ENCODE measurements at regions not wholly inside any gene's neighbourhood (a gene's known extent, or its start where the extent isn't known, plus 50 kb on each side); places are given as distances from the start of the nearest gene placed in this dataset.

GRCh38 chr2:67651565-67651964, 254.4 kb downstream of the ETAA1 start:
- no peaks in the 10 kb centered on the region for H3K36me3 Mint-ChIP-seq
- H3K27ac Mint-ChIP-seq: no peak overlapping the region
- Histone ChIP-seq H3K4me1 (ENCODE audit: control insufficient read depth, insufficient read depth, low read length) (peaks cover 5% of the 10 kb centered on the region), H3K4me3 (ENCODE audit: low read length) (no peak overlapping the region), H3K27ac (ENCODE audit: low read length) (no peak overlapping the region), H3K36me3 (ENCODE audit: control insufficient read depth, insufficient read depth, low read length) (no peaks in the 10 kb centered on the region), H3K9me3 (ENCODE audit: control insufficient read depth, insufficient read depth, low read length) (peaks cover 6% of the 10 kb centered on the region), H3K27me3 (ENCODE audit: control insufficient read depth, insufficient read depth, low read length) (no peaks in the 10 kb centered on the region)
- intact Hi-C loops (cut with micrococcal nuclease): loop anchor here (5.0 to 10.0 kb wide), 2 partner anchors 193 to 1224 kb away; no protein-coding TSS in a partner anchor
- no peaks in the 10 kb centered on the region for H3K27me3 Mint-ChIP-seq (ENCODE audit: low read depth in 2 of 2)
- WGBS (ENCODE audit: insufficient coverage): 35% methylated on average over 2 of the region's 3 CpGs
- peaks cover 0 to 2% of the 10 kb centered on the region in 2 donors for H3K9me3 Mint-ChIP-seq
- H3K4me3 Mint-ChIP-seq: no peak overlapping the region
- TF ChIP-seq CTCF (IDR thresholded peaks at IDR 0.05): no peak
- DNase-seq (no peak), ATAC-seq (no peak)
- H3K4me1 Mint-ChIP-seq: peaks cover 31 to 34% of the 10 kb centered on the region in 2 donors

GRCh38 chr2:67652679-67653078, 255.5 kb downstream of the ETAA1 start:
- Mint-ChIP-seq H3K36me3 (no peaks in the 10 kb centered on the region), H3K4me1 (peaks cover 29 to 32% of the 10 kb centered on the region in 2 donors), H3K27ac (peak overlapping the region in 1 of 2 donors; percentile 5), H3K9me3 (peaks cover 0 to 2% of the 10 kb centered on the region in 2 donors), H3K27me3 (ENCODE audit: low read depth in 2 of 2) (no peaks in the 10 kb centered on the region), H3K4me3 (no peak overlapping the region)
- Histone ChIP-seq H3K27ac (ENCODE audit: low read length) (no peak overlapping the region), H3K4me3 (ENCODE audit: low read length) (no peak overlapping the region), H3K4me1 (ENCODE audit: control insufficient read depth, insufficient read depth, low read length) (peaks cover 5% of the 10 kb centered on the region), H3K9me3 (ENCODE audit: control insufficient read depth, insufficient read depth, low read length) (no peaks in the 10 kb centered on the region), H3K27me3 (ENCODE audit: control insufficient read depth, insufficient read depth, low read length) (no peaks in the 10 kb centered on the region), H3K36me3 (ENCODE audit: control insufficient read depth, insufficient read depth, low read length) (no peaks in the 10 kb centered on the region)
- ATAC-seq: no peak
- WGBS (ENCODE audit: insufficient coverage): 82% methylated on average over 1 of the region's 1 CpG
- intact Hi-C loops (cut with micrococcal nuclease): loop anchor here (5.0 to 10.0 kb wide), 2 partner anchors 192 to 1225 kb away; no protein-coding TSS in a partner anchor
- no peak for DNase-seq
- no peak for TF ChIP-seq CTCF (IDR thresholded peaks at IDR 0.05)

- DNase-seq (no peak), ATAC-seq (no peak)
- Mint-ChIP-seq H3K9me3 (peaks cover 0 to 2% of the 10 kb centered on the region in 2 donors), H3K36me3 (peaks cover 8% of the 10 kb centered on the region), H3K27me3 (ENCODE audit: low read depth in 2 of 2) (peaks cover 0 to 7% of the 10 kb centered on the region in 2 donors), H3K4me3 (no peak overlapping the region), H3K4me1 (peaks cover 12 to 15% of the 10 kb centered on the region in 2 donors), H3K27ac (no peak overlapping the region)
- H3K27me3 ChIP-seq (ENCODE audit: control insufficient read depth, insufficient read depth, low read length): no peaks in the 10 kb centered on the region
- intact Hi-C loops (cut with micrococcal nuclease): loop anchor here (1.0 to 10.0 kb wide), 2 partner anchors 47 to 188 kb away; no protein-coding TSS in a partner anchor
- no peaks in the 10 kb centered on the region for H3K36me3 ChIP-seq (ENCODE audit: control insufficient read depth, insufficient read depth, low read length)
- H3K4me3 ChIP-seq (ENCODE audit: low read length): no peak overlapping the region
- no peaks in the 10 kb centered on the region for H3K4me1 ChIP-seq (ENCODE audit: control insufficient read depth, insufficient read depth, low read length)
- TF ChIP-seq CTCF (IDR thresholded peaks at IDR 0.05): no peak
- H3K9me3 ChIP-seq (ENCODE audit: control insufficient read depth, insufficient read depth, low read length): no peaks in the 10 kb centered on the region
- 87% methylated on average over 4 of the region's 4 CpGs for WGBS (ENCODE audit: insufficient coverage)
- H3K27ac ChIP-seq (ENCODE audit: low read length): no peak overlapping the region
Observed at GRCh38 chr2:67656875-67657274, 259.7 kb downstream of the ETAA1 start.

- no peak overlapping the region for H3K4me3 Mint-ChIP-seq
- Histone ChIP-seq H3K27ac (ENCODE audit: low read length) (no peak overlapping the region), H3K4me3 (ENCODE audit: low read length) (no peak overlapping the region), H3K27me3 (ENCODE audit: control insufficient read depth, insufficient read depth, low read length) (no peaks in the 10 kb centered on the region), H3K4me1 (ENCODE audit: control insufficient read depth, insufficient read depth, low read length) (no peaks in the 10 kb centered on the region), H3K36me3 (ENCODE audit: control insufficient read depth, insufficient read depth, low read length) (no peaks in the 10 kb centered on the region), H3K9me3 (ENCODE audit: control insufficient read depth, insufficient read depth, low read length) (no peaks in the 10 kb centered on the region)
- peaks cover 0 to 16% of the 10 kb centered on the region in 2 donors for H3K27me3 Mint-ChIP-seq (ENCODE audit: low read depth in 2 of 2)
- H3K4me1 Mint-ChIP-seq: peaks cover 1 to 3% of the 10 kb centered on the region in 2 donors
- peaks cover 0 to 2% of the 10 kb centered on the region in 2 donors for H3K9me3 Mint-ChIP-seq
- no peak for DNase-seq
- H3K27ac Mint-ChIP-seq: no peak overlapping the region
- ATAC-seq: no peak
- peaks cover 8% of the 10 kb centered on the region for H3K36me3 Mint-ChIP-seq
- intact Hi-C loops (cut with micrococcal nuclease): loop anchor here (10.0 kb wide), 1 partner anchor 186 kb away; no protein-coding TSS in a partner anchor
- TF ChIP-seq CTCF (IDR thresholded peaks at IDR 0.05): no peak
Observed at GRCh38 chr2:67658820-67659219, 261.7 kb downstream of the ETAA1 start.

Data from natural killer cell (primary cell).